ENCODE measurements at regions not wholly inside any gene's neighbourhood (a gene's known extent, or its start where the extent isn't known, plus 50 kb on each side); places are given as distances from the start of the nearest gene placed in this dataset.
A peak's percentile ranks its signal among the peaks of the same experiment; 100 is the strongest.

DNA sequence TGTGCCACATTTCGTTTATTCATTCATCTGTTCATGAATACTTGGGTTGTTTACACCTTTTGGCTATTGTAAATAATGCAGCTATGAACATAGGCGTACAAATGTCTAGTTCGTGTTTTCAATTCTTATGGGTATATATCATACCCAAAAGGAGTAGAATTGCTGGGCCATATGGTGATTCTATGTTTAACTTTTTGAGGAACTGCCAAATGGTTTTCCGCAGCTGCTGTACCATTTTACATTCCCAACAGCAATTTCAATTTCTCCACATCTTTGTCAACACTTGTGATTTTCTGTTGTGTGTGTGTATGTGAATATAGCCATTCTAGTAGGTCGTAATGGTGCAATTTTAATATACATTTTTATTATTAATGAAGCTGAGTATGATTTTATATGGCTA, 326.2 kb downstream of the ETNK1 start:
- intact Hi-C loops (cut with DNase I; ENCODE audit: low total_unique reads): no loop called here
- TF ChIP-seq POLR2AphosphoS5 (IDR thresholded peaks at IDR 0.05) (no peak), POLR2A (IDR thresholded peaks at IDR 0.05) (no peak)
- TF ChIP-seq, protein P1, sequence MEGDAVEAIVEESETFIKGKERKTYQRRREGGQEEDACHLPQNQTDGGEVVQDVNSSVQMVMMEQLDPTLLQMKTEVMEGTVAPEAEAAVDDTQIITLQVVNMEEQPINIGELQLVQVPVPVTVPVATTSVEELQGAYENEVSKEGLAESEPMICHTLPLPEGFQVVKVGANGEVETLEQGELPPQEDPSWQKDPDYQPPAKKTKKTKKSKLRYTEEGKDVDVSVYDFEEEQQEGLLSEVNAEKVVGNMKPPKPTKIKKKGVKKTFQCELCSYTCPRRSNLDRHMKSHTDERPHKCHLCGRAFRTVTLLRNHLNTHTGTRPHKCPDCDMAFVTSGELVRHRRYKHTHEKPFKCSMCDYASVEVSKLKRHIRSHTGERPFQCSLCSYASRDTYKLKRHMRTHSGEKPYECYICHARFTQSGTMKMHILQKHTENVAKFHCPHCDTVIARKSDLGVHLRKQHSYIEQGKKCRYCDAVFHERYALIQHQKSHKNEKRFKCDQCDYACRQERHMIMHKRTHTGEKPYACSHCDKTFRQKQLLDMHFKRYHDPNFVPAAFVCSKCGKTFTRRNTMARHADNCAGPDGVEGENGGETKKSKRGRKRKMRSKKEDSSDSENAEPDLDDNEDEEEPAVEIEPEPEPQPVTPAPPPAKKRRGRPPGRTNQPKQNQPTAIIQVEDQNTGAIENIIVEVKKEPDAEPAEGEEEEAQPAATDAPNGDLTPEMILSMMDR (IDR thresholded peaks at IDR 0.05): no peak

DNA sequence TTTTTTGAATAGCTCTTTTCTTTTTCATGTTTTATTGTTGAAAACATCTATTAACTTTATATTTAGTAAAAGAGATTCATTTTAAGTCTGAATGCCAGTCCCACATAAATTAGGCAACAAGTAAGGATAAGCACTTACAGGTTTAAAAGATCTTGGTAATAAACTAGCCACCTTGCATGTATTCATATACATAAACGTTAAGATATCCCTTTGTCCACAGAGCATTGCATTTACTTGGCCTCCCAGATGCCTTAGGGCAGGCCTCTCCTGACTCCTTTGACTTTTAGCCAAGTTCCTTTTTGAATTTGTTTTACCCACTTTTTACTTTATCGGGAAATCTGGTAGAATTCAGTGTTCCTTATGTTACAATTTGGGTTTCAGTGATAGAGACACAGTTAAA, 331.7 kb downstream of the ETNK1 start:
- TF ChIP-seq POLR2AphosphoS5 (IDR thresholded peaks at IDR 0.05): no peak
- TF ChIP-seq POLR2A (IDR thresholded peaks at IDR 0.05): no peak
- TF ChIP-seq, protein P1 (IDR thresholded peaks at IDR 0.05): no peak
- Histone ChIP-seq H3K4me1 (no peaks in the 10 kb centered on the region), H3K27me3 (no peaks in the 10 kb centered on the region), H3K4me3 (no peak overlapping the region), H3K27ac (no peak overlapping the region), H3K36me3 (no peaks in the 10 kb centered on the region), H3K9me3 (no peaks in the 10 kb centered on the region)
- intact Hi-C loops (cut with DNase I; ENCODE audit: low total_unique reads): no loop called here
- no peak for DNase-seq (ENCODE audit: low spot score in 2 of 2)

More for the DNA sequence above, 326.2 kb downstream of the ETNK1 start:
- Histone ChIP-seq H3K4me3 (no peak overlapping the region), H3K27me3 (no peaks in the 10 kb centered on the region), H3K4me1 (no peaks in the 10 kb centered on the region), H3K36me3 (no peaks in the 10 kb centered on the region), H3K27ac (no peak overlapping the region), H3K9me3 (no peaks in the 10 kb centered on the region)
- no peak for DNase-seq (ENCODE audit: low spot score in 2 of 2)

DNA sequence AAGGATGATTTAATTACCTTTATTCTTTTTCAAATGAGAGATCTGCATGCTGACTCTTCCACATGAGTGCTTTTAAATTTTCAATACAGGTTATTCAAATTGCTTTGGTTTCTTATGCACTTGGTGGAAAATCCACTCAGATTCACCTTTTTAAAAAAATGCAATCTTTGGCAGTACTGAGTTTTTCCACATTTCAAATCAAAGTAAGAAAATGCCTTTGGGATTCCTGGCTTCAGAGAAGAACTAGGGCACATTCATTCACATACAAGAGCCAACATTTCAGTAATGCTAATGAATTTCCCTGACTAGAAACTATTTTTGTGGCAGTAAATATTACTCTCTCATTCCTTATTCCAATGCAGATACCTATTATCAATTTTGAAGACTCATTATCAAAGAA, 342.2 kb downstream of the ETNK1 start:
- no peak for DNase-seq (ENCODE audit: low spot score in 2 of 2)
- Histone ChIP-seq H3K4me1 (no peaks in the 10 kb centered on the region), H3K27ac (no peak overlapping the region), H3K9me3 (no peaks in the 10 kb centered on the region), H3K4me3 (no peak overlapping the region), H3K36me3 (no peaks in the 10 kb centered on the region), H3K27me3 (no peaks in the 10 kb centered on the region)
- no peak for TF ChIP-seq POLR2AphosphoS5 (IDR thresholded peaks at IDR 0.05)
- TF ChIP-seq, protein P1 (IDR thresholded peaks at IDR 0.05): no peak
- no peak for TF ChIP-seq POLR2A (IDR thresholded peaks at IDR 0.05)
- intact Hi-C loops (cut with DNase I; ENCODE audit: low total_unique reads): no loop called here

DNA sequence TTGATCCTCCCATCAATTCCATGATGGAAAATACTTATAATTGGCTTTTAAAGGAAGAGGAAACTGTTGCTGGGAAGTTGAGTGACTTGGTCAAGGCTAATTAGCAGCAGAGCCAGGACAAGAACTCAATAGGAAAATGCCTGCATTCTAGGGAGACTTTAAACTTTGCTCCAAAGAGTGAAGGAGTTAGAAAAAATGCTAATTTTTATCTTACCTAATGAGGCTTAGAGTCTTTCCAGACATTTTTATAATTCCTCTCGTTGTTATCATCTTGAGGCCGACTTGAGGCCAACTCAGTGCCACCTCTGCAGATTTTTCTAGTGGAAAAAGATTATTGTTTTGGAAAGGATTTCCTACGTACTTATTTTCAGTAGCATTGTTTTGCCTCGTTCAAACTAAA, 344.6 kb downstream of the ETNK1 start:
- intact Hi-C loops (cut with DNase I; ENCODE audit: low total_unique reads): no loop called here
- TF ChIP-seq POLR2AphosphoS5 (IDR thresholded peaks at IDR 0.05) (no peak), POLR2A (IDR thresholded peaks at IDR 0.05) (no peak)
- TF ChIP-seq, protein P1 (IDR thresholded peaks at IDR 0.05): no peak
- Histone ChIP-seq H3K4me3 (no peak overlapping the region), H3K27me3 (no peaks in the 10 kb centered on the region), H3K27ac (no peak overlapping the region), H3K4me1 (no peaks in the 10 kb centered on the region), H3K36me3 (no peaks in the 10 kb centered on the region), H3K9me3 (no peaks in the 10 kb centered on the region)
- DNase-seq (ENCODE audit: low spot score in 2 of 2): no peak

DNA sequence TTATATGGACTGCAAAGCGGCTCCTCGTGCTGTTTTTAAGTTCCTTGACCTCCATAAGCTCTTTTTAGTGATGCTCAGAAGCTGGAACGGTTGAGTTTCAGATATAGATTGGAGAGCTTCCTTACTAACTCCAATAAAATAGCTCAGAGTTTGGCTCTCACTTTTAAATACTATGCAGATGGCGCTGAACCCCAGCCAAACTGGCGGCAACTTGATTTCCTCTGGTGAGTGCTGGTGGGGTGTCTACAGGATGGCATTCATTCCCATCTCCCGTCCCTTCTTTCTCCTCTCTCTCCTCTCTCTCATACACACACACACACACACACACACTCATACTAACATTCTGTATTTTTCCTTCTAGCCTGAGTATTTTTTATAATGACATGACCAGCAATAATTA, 346.3 kb downstream of the ETNK1 start:
- Histone ChIP-seq H3K27ac (no peak overlapping the region), H3K36me3 (no peaks in the 10 kb centered on the region), H3K9me3 (no peaks in the 10 kb centered on the region), H3K4me3 (peak overlapping the region in 1 of 3 donors; percentile 13), H3K27me3 (no peaks in the 10 kb centered on the region), H3K4me1 (no peaks in the 10 kb centered on the region)
- DNase-seq (ENCODE audit: low spot score in 2 of 2): no peak
- TF ChIP-seq POLR2AphosphoS5 (IDR thresholded peaks at IDR 0.05) (no peak), POLR2A (IDR thresholded peaks at IDR 0.05) (no peak)
- TF ChIP-seq, protein P1 (IDR thresholded peaks at IDR 0.05): no peak
- intact Hi-C loops (cut with DNase I; ENCODE audit: low total_unique reads): loop anchor here (10.0 kb wide), 1 partner anchor 596 kb away; no protein-coding TSS in a partner anchor

Data from breast epithelium (tissue), 4 donors.